A549 (cell line): ENCODE measurements at regions not wholly inside any gene's neighbourhood (a gene's known extent, or its start where the extent isn't known, plus 50 kb on each side); places are given as distances from the start of the nearest gene placed in this dataset.

ENCODE experiments used
- ATAC-seq, 2 experiments: fragments of 200-7000 bp in 1 of 2; fragments of >200 bp in 1 of 2; cut with Nextera tagmentation in 1 of 2; cut with Tn5 transposase in 1 of 2; 3 replicates each; pipeline versions ENCODE4 v1.8.0 to v1.9.1; 2018 to 2020; ENCODE audit warnings: mild to moderate bottlenecking in 1 of 2, moderate library complexity in 1 of 2
- CTCF ChIA-PET: fragments of 300-600 bp; sonication (Branson Sonifier 250); formaldehyde crosslinking; extraction: SDS; loops from one replicate; lab custom pipeline; 2021; ENCODE audit warnings: antibody characterized with exemption, inconsistent platforms; lab: Yijun Ruan, JAX
- POLR2A ChIA-PET: fragments of 350-600 bp; formaldehyde crosslinking; extraction: SDS; loops from one replicate; lab custom pipeline; 2021; ENCODE audit warnings: antibody characterized with exemption, inconsistent platforms; lab: Yijun Ruan, JAX
- DNase-seq, 2 experiments: peaks; one replicate each; pipeline versions ENCODE4 v3.0.0 to v3.0.0-alpha.2; 2011 to 2016; ENCODE audit warnings: low read depth in 1 of 2, low spot score in 1 of 2
- FAIRE-seq: peaks from 2 replicates; lab custom pipeline; 2011; peaks lifted over from hg19 to GRCh38; lab: Jason Lieb, UNC
- H3K27ac ChIP-seq, 2 experiments: fragments of >200 bp; sonication (Bioruptor Twin); formaldehyde crosslinking; 3 replicates each; pipeline ENCODE4 v1.5.1; 2016 to 2017
- H3K4me1 ChIP-seq: fragments of >200 bp; sonication (Bioruptor Twin); formaldehyde crosslinking; 3 replicates; pipeline ENCODE4 v1.6.1; 2016
- H3K4me2 ChIP-seq: fragments of >200 bp; sonication (Bioruptor Twin); formaldehyde crosslinking; 3 replicates; pipeline ENCODE4 v1.6.1; 2016
- H3K4me3 ChIP-seq: fragments of >200 bp; sonication (Bioruptor Twin); formaldehyde crosslinking; 3 replicates; pipeline ENCODE4 v1.5.1; 2016
- H3K9me3 ChIP-seq: fragments of >200 bp; sonication (Bioruptor Twin); formaldehyde crosslinking; 3 replicates; pipeline ENCODE4 v1.6.1; 2016
- BCL3 ChIP-seq: fragments of >200 bp; sonication (Bioruptor Twin); formaldehyde crosslinking; IDR thresholded peaks from 3 replicates; pipeline ENCODE4 v1.6.1; 2016
- CEBPB ChIP-seq, 2 experiments: fragments of >200 bp in 1 of 2; sonication (Bioruptor Twin) in 1 of 2; formaldehyde crosslinking in 1 of 2; IDR thresholded peaks; 2 replicates each; pipeline ENCODE4 v1.6.1; 2012 to 2016
- CHD2 ChIP-seq: fragments of 150-350 bp; IDR thresholded peaks from 2 replicates; pipeline ENCODE4 v1.6.1; 2014; ENCODE audit warnings: low read length; ENCODE audit not compliant: partially characterized antibody
- CHD4 ChIP-seq: fragments of 200-600 bp; sonication (generic); IDR thresholded peaks from 2 replicates; pipeline ENCODE4 v1.6.1; 2016; ENCODE audit warnings: antibody characterized with exemption, mild to moderate bottlenecking, borderline replicate concordance
- CTCF ChIP-seq: fragments of >200 bp; sonication (Bioruptor Twin); formaldehyde crosslinking; IDR thresholded peaks from 3 replicates; pipeline ENCODE4 v1.5.1; 2016
- EHMT2 ChIP-seq: fragments of 200-600 bp; sonication (generic); IDR thresholded peaks from 2 replicates; pipeline ENCODE4 v1.6.1; 2016; ENCODE audit warnings: antibody characterized with exemption, low read depth, mild to moderate bottlenecking, moderate library complexity
- EP300 ChIP-seq, 2 experiments: fragments of >200 bp; sonication (Bioruptor Twin); formaldehyde crosslinking; IDR thresholded peaks; 2 replicates in 1 of 2; 3 replicates in 1 of 2; pipeline ENCODE4 v1.6.1; 2016 to 2017
- FOSB ChIP-seq: fragments of 250-450 bp; sonication (Bioruptor Pico); IDR thresholded peaks from 2 replicates; pipeline ENCODE4 v1.5.0; 2020; ENCODE audit warnings: mild to moderate bottlenecking, moderate library complexity
- FOSL2 ChIP-seq, 2 experiments: fragments of 450-650 bp in 1 of 2; fragments of >200 bp in 1 of 2; sonication (Bioruptor Twin) in 1 of 2; formaldehyde crosslinking; IDR thresholded peaks; 2 replicates each; pipeline versions ENCODE4 v1.5.0 to v1.6.1; 2016 to 2020; ENCODE audit warnings: mild to moderate bottlenecking in 1 of 2, moderate library complexity in 1 of 2
- FOXS1 ChIP-seq: fragments of 250-450 bp; sonication (Bioruptor Pico); IDR thresholded peaks from 2 replicates; pipeline ENCODE4 v1.5.0; 2020; ENCODE audit warnings: mild to moderate bottlenecking, moderate library complexity
- HEYL ChIP-seq: fragments of 250-450 bp; sonication (Bioruptor Pico); IDR thresholded peaks from 2 replicates; pipeline ENCODE4 v1.8.0; 2021; ENCODE audit warnings: mild to moderate bottlenecking, moderate library complexity
- HOXA7 ChIP-seq: fragments of 250-450 bp; sonication (Bioruptor Pico); IDR thresholded peaks from 2 replicates; pipeline ENCODE4 v1.5.0; 2020; ENCODE audit warnings: mild to moderate bottlenecking, moderate library complexity
- JUN ChIP-seq, 2 experiments: fragments of >200 bp; sonication (Bioruptor Twin); formaldehyde crosslinking; IDR thresholded peaks; 2 replicates in 1 of 2; 3 replicates in 1 of 2; pipeline ENCODE4 v1.6.1; 2016 to 2017
- KDM1A ChIP-seq: fragments of 200-600 bp; sonication (generic); IDR thresholded peaks from 2 replicates; pipeline ENCODE4 v1.6.1; 2016; ENCODE audit warnings: low read depth, mild to moderate bottlenecking
- MAZ ChIP-seq: fragments of 150-350 bp; IDR thresholded peaks from 2 replicates; pipeline ENCODE4 v1.6.1; 2014; ENCODE audit warnings: antibody characterized with exemption, low read depth, low read length, borderline replicate concordance
- PHF8 ChIP-seq: fragments of 200-600 bp; sonication (generic); IDR thresholded peaks from 2 replicates; pipeline ENCODE4 v1.6.1; 2016; ENCODE audit warnings: low read depth, mild to moderate bottlenecking, antibody characterized with exemption, moderate library complexity, borderline replicate concordance
- POLR2A ChIP-seq: IDR thresholded peaks from 2 replicates; pipeline ENCODE4 v1.6.1; 2012; ENCODE audit warnings: mild to moderate bottlenecking, low read length
- POLR2AphosphoS2 ChIP-seq: conservative IDR thresholded peaks from 2 replicates; pipeline ENCODE4 v1.6.1; 2012; ENCODE audit warnings: low read length, improper control_type of control experiment, inconsistent platforms
- RFX5 ChIP-seq: fragments of 450-650 bp; IDR thresholded peaks from 2 replicates; pipeline ENCODE4 v1.7.1; 2014; ENCODE audit warnings: antibody characterized with exemption, mild to moderate bottlenecking, moderate library complexity
- RNF2 ChIP-seq: fragments of 200-600 bp; sonication (generic); IDR thresholded peaks from 2 replicates; pipeline ENCODE4 v1.6.1; 2016; ENCODE audit warnings: low read depth, mild to moderate bottlenecking, antibody characterized with exemption, moderate library complexity, borderline replicate concordance
- SMC3 ChIP-seq: fragments of >200 bp; sonication (Bioruptor Twin); formaldehyde crosslinking; IDR thresholded peaks from 3 replicates; pipeline ENCODE4 v1.6.1; 2018; ENCODE audit warnings: inconsistent platforms
- SREBF2 ChIP-seq: fragments of 450-650 bp; IDR thresholded peaks from 2 replicates; pipeline ENCODE4 v1.6.1; 2014; ENCODE audit warnings: mild to moderate bottlenecking, moderate library complexity
- TFCP2L1 ChIP-seq: fragments of 250-450 bp; sonication (Bioruptor Pico); IDR thresholded peaks from 2 replicates; pipeline ENCODE4 v1.5.0; 2021; ENCODE audit warnings: mild to moderate bottlenecking
- TP53 ChIP-seq: fragments of 250-450 bp; sonication (Bioruptor Pico); IDR thresholded peaks from 2 replicates; pipeline ENCODE4 v1.5.0; 2021; ENCODE audit warnings: mild to moderate bottlenecking, moderate library complexity
- WGBS: methylation state at CpG from one replicate; pipeline ENCODE4 v1.1.6; 2017; ENCODE audit errors: missing lambda C conversion rate; 5-methylcytosine and 5-hydroxymethylcytosine counted together
- TF ChIP-seq, protein P1 (sequence below): fragments of 450-650 bp; IDR thresholded peaks from 2 replicates; pipeline ENCODE4 v1.6.1; 2014; ENCODE audit warnings: antibody characterized with exemption
- TF ChIP-seq, protein P2 (sequence below): fragments of 250-450 bp; sonication (Bioruptor Pico); IDR thresholded peaks from 2 replicates; pipeline ENCODE4 v1.5.0; 2021; ENCODE audit warnings: mild to moderate bottlenecking, moderate library complexity, borderline replicate concordance

- Histone ChIP-seq H3K4me1 (no peaks in the 10 kb centered on the region), H3K9me3 (no peaks in the 10 kb centered on the region), H3K27ac (no peak overlapping the region), H3K4me2 (no peak overlapping the region), H3K4me3 (no peak overlapping the region)
- no peak for DNase-seq
- no peak for ATAC-seq
- 8% methylated on average over 4 of the region's 4 CpGs for WGBS
- TF ChIP-seq TP53 (CRISPR knock-in tag), result no peak
- FAIRE-seq, result no peak
- ChIA-PET POLR2A (no interaction called here), CTCF (no interaction called here)
These were observed 1276.1 kb upstream of the FAM98A start for GRCh38 chr2:34875091-34875745.

GRCh38 chr2:34853646-34854045 lies 1254.5 kb upstream of the FAM98A start:
- CTCF ChIA-PET, result no interaction called here
- Histone ChIP-seq H3K4me3 (no peak overlapping the region), H3K9me3 (peaks cover 13% of the 10 kb centered on the region; the same call in 2 of the 3 replicates), H3K27ac (no peak overlapping the region), H3K4me1 (no peaks in the 10 kb centered on the region), H3K4me2 (no peak overlapping the region)
- no peak for DNase-seq
- no peak for TF ChIP-seq FOSL2 (IDR thresholded peaks at IDR 0.05)
- TF ChIP-seq FOSL2 (CRISPR knock-in tag; IDR thresholded peaks at IDR 0.05), result no peak
- no peak for TF ChIP-seq POLR2A
- no peak for TF ChIP-seq EHMT2
- no peak for TF ChIP-seq RNF2
- TF ChIP-seq SMC3, result no peak
- POLR2A ChIA-PET, result no interaction called here
- ATAC-seq, result no peak
- 20% methylated on average over 5 of the region's 5 CpGs for WGBS
- FAIRE-seq, result no peak

GRCh38 chr2:34851804-34852203 lies 1252.7 kb upstream of the FAM98A start:
- FAIRE-seq (no peak), DNase-seq (no peak), ATAC-seq (no peak)
- ChIA-PET POLR2A (no interaction called here), CTCF (no interaction called here)
- 7% methylated on average over 2 of the region's 2 CpGs for WGBS
- H3K4me3 ChIP-seq, result no peak overlapping the region
- no peak overlapping the region for H3K4me2 ChIP-seq
- H3K9me3 ChIP-seq, result peaks cover 13% of the 10 kb centered on the region; the same call in 2 of the 3 replicates
- H3K4me1 ChIP-seq, result no peaks in the 10 kb centered on the region
- H3K27ac ChIP-seq, result no peak overlapping the region
- TF ChIP-seq POLR2AphosphoS2, result no peak

- POLR2A ChIA-PET, result no interaction called here
- no peak overlapping the region for H3K4me2 ChIP-seq
- ATAC-seq (no peak), DNase-seq (no peak), FAIRE-seq (no peak)
- H3K9me3 ChIP-seq, result peaks cover 9% of the 10 kb centered on the region; the same call in 2 of the 3 replicates
- H3K4me3 ChIP-seq, result no peak overlapping the region
- CTCF ChIA-PET, result no interaction called here
- no peak for TF ChIP-seq BCL3
- no peak for TF ChIP-seq RFX5
- TF ChIP-seq CTCF, result no peak
- TF ChIP-seq HEYL (CRISPR knock-in tag), result no peak
- TF ChIP-seq FOSB (CRISPR knock-in tag), result no peak
- no peak for TF ChIP-seq TFCP2L1 (CRISPR knock-in tag)
- no peak for TF ChIP-seq FOXS1 (CRISPR knock-in tag)
- no peak for TF ChIP-seq POLR2AphosphoS2
- no peak for TF ChIP-seq HOXA7
- TF ChIP-seq, protein P1, sequence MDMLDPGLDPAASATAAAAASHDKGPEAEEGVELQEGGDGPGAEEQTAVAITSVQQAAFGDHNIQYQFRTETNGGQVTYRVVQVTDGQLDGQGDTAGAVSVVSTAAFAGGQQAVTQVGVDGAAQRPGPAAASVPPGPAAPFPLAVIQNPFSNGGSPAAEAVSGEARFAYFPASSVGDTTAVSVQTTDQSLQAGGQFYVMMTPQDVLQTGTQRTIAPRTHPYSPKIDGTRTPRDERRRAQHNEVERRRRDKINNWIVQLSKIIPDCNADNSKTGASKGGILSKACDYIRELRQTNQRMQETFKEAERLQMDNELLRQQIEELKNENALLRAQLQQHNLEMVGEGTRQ, result no peak
- TF ChIP-seq PHF8, result no peak
- no peak for TF ChIP-seq JUN (IDR thresholded peaks at IDR 0.05)
- no peak for TF ChIP-seq MAZ
- no peak for TF ChIP-seq SREBF2
- TF ChIP-seq CHD4, result no peak
- TF ChIP-seq KDM1A, result no peak
- TF ChIP-seq CHD2, result no peak
- TF ChIP-seq EP300 (IDR thresholded peaks at IDR 0.05), result no peak
- no peak for TF ChIP-seq CEBPB (IDR thresholded peaks at IDR 0.05)
- TF ChIP-seq, protein P2, sequence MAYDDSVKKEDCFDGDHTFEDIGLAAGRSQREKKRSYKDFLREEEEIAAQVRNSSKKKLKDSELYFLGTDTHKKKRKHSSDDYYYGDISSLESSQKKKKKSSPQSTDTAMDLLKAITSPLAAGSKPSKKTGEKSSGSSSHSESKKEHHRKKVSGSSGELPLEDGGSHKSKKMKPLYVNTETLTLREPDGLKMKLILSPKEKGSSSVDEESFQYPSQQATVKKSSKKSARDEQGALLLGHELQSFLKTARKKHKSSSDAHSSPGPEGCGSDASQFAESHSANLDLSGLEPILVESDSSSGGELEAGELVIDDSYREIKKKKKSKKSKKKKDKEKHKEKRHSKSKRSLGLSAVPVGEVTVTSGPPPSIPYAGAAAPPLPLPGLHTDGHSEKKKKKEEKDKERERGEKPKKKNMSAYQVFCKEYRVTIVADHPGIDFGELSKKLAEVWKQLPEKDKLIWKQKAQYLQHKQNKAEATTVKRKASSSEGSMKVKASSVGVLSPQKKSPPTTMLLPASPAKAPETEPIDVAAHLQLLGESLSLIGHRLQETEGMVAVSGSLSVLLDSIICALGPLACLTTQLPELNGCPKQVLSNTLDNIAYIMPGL, result no peak
- H3K27ac ChIP-seq, result no peak overlapping the region
- WGBS, result 27% methylated on average over 3 of the region's 3 CpGs
- no peaks in the 10 kb centered on the region for H3K4me1 ChIP-seq
These were observed 1250.7 kb upstream of the FAM98A start for GRCh38 chr2:34849827-34850226.
